Endothelial cell of umbilical vein (primary cell): ENCODE measurements at regions not wholly inside any gene's neighbourhood (a gene's known extent, or its start where the extent isn't known, plus 50 kb on each side); places are given as distances from the start of the nearest gene placed in this dataset.

Experiments
- BruUV-seq: library from RNA; stranded (reverse); fragments of 400-500 nt; replicated peaks from 2 replicates; lab custom pipeline; 2021; lab: Mats Ljungman, UMichigan
- CTCF ChIA-PET: fragments of 300-600, 350-600 bp; sonication (Branson Sonifier 250); formaldehyde crosslinking; loops from one replicate; lab custom pipeline; 2021; ENCODE audit warnings: antibody characterized with exemption, inconsistent platforms; lab: Charles Lee
- POLR2A ChIA-PET: fragments of 300-600, 350-600 bp; sonication (Branson Sonifier 250); formaldehyde crosslinking; loops from one replicate; lab custom pipeline; 2021; ENCODE audit warnings: antibody characterized with exemption, inconsistent platforms; lab: Charles Lee
- DNase-seq: peaks from one replicate; pipeline ENCODE4 v3.0.0-alpha.2; 2011; ENCODE audit warnings: low read depth, low spot score
- FAIRE-seq: peaks from 2 replicates; lab custom pipeline; 2011; peaks lifted over from hg19 to GRCh38; lab: Jason Lieb, UNC
- H2AFZ ChIP-seq: 2 replicates; pipeline ENCODE4 v1.6.0; 2012; ENCODE audit warnings: low read depth, low read length, control low read depth, inconsistent platforms
- H3K27ac ChIP-seq: 2 replicates; pipeline ENCODE4 v1.5.1; 2011; ENCODE audit warnings: low read depth, mild to moderate bottlenecking, control low read depth, low read length, moderate library complexity; ENCODE audit not compliant: insufficient read depth
- H3K27me3 ChIP-seq, 2 experiments: 2 replicates each; pipeline versions ENCODE4 v1.6.0 to v1.6.1; 2011; ENCODE audit warnings: low read length in 2 of 2, mixed read lengths in 1 of 2; ENCODE audit not compliant: control insufficient read depth in 2 of 2, insufficient read depth in 2 of 2
- H3K36me3 ChIP-seq, 2 experiments: 2 replicates in 1 of 2; 3 replicates in 1 of 2; pipeline ENCODE4 v1.5.1; 2011; ENCODE audit warnings: low read length in 2 of 2, mild to moderate bottlenecking in 1 of 2, moderate library complexity in 1 of 2; ENCODE audit not compliant: control insufficient read depth in 2 of 2, insufficient read depth in 2 of 2; ENCODE audit errors: extremely low read depth in 1 of 2
- H3K4me1 ChIP-seq: 3 replicates; pipeline ENCODE4 v1.5.1; 2011; ENCODE audit warnings: mild to moderate bottlenecking, low read length; ENCODE audit not compliant: control insufficient read depth, insufficient read depth; ENCODE audit errors: extremely low read depth
- H3K4me2 ChIP-seq: 2 replicates; pipeline ENCODE4 v1.6.1; 2011; ENCODE audit warnings: low read length, control low read depth, mixed read lengths; ENCODE audit not compliant: insufficient read depth
- H3K4me3 ChIP-seq, 3 experiments: fragments of 200-600 bp in 1 of 3; sonication (generic), shearing (Covaris generic) in 1 of 3; replicated peaks in 1 of 3; 2 replicates each; pipeline ENCODE4 v1.5.1; 2011 to 2016; ENCODE audit warnings: control low read depth in 3 of 3, low read length in 3 of 3, mild to moderate bottlenecking in 2 of 3, inconsistent platforms in 1 of 3, low read depth in 1 of 3, moderate library complexity in 1 of 3; ENCODE audit not compliant: insufficient read depth in 1 of 3
- H3K79me2 ChIP-seq: 2 replicates; pipeline ENCODE4 v1.6.0; 2012; ENCODE audit warnings: low read length, inconsistent platforms; ENCODE audit not compliant: control insufficient read depth, insufficient read depth
- H3K9ac ChIP-seq: replicated peaks from 2 replicates; pipeline ENCODE3; 2011; ENCODE audit warnings: low read length, control low read depth; ENCODE audit not compliant: insufficient read depth; ENCODE audit errors: extremely low read depth
- H3K9me1 ChIP-seq: replicated peaks from 3 replicates; pipeline ENCODE4 v1.6.0; 2011; ENCODE audit warnings: mild to moderate bottlenecking, low read length; ENCODE audit not compliant: control insufficient read depth, insufficient read depth; ENCODE audit errors: extremely low read depth
- H3K9me3 ChIP-seq: replicated peaks from 2 replicates; pipeline ENCODE4 v1.5.1; 2012; ENCODE audit warnings: low read length, inconsistent platforms; ENCODE audit not compliant: control insufficient read depth, insufficient read depth
- H4K20me1 ChIP-seq: replicated peaks from 2 replicates; pipeline ENCODE3; 2011; ENCODE audit warnings: mild to moderate bottlenecking, low read length; ENCODE audit not compliant: control insufficient read depth, insufficient read depth; ENCODE audit errors: extremely low read depth
- CTCF ChIP-seq, 2 donors: IDR thresholded peaks; 1 replicate in 1 of 2; 2 replicates in 1 of 2; pipeline ENCODE4 v1.5.1; 2011; ENCODE audit warnings: low read length in 2 of 2, mild to moderate bottlenecking in 2 of 2, moderate library complexity in 2 of 2, control low read depth in 1 of 2, inconsistent platforms in 1 of 2, low read depth in 1 of 2; ENCODE audit not compliant: insufficient read depth in 1 of 2; ENCODE audit errors: extremely low read depth in 1 of 2
- EZH2 ChIP-seq: IDR thresholded peaks from 2 replicates; pipeline ENCODE4 v1.6.1; 2012; ENCODE audit warnings: borderline replicate concordance, low read depth, mild to moderate bottlenecking, moderate library complexity, low read length, inconsistent platforms; ENCODE audit not compliant: severe bottlenecking
- FOS ChIP-seq: IDR thresholded peaks from 2 replicates; pipeline ENCODE4 v1.6.1; 2011; ENCODE audit warnings: mild to moderate bottlenecking, low read length, moderate library complexity, borderline replicate concordance; ENCODE audit not compliant: insufficient read depth
- GATA2 ChIP-seq: IDR thresholded peaks from 2 replicates; pipeline ENCODE4 v1.7.0; 2011; ENCODE audit warnings: low read depth, mild to moderate bottlenecking, moderate library complexity, mixed read lengths, low read length; ENCODE audit not compliant: insufficient read length, insufficient read depth
- JUN ChIP-seq: IDR thresholded peaks from 2 replicates; pipeline ENCODE4 v1.6.1; 2011; ENCODE audit warnings: borderline replicate concordance, low read depth; ENCODE audit not compliant: insufficient read length, insufficient read depth
- MAX ChIP-seq: IDR thresholded peaks from 2 replicates; pipeline ENCODE4 v1.6.1; 2011; ENCODE audit not compliant: insufficient read depth, insufficient read length
- MYC ChIP-seq: IDR thresholded peaks from one replicate; pipeline ENCODE4 v1.6.1; 2011; ENCODE audit warnings: mild to moderate bottlenecking, low read depth, low read length
- POLR2A ChIP-seq: IDR thresholded peaks from 2 replicates; pipeline ENCODE4 v1.6.1; 2012; ENCODE audit warnings: low read depth, mild to moderate bottlenecking, control low read depth, low read length
- POLR2AphosphoS5 ChIP-seq: IDR thresholded peaks from 2 replicates; pipeline ENCODE4 v1.6.1; 2012; ENCODE audit warnings: low read depth, mild to moderate bottlenecking, control low read depth, low read length, moderate library complexity; ENCODE audit not compliant: insufficient read depth
- dilution Hi-C: fragments of 300-500 bp; cut with MboI; formaldehyde crosslinking; loops from one replicate; pipeline ENCODE4 v1.15.0; 2019; ENCODE audit warnings: low sequenced_read_pairs; ENCODE audit not compliant: extremely low pct_ligation_motif_present
- intact Hi-C: fragments of 100-400 bp; cut with micrococcal nuclease; formaldehyde crosslinking; loops from one replicate; pipeline ENCODE4 v1.10.0; 2022

- no peak overlapping the region for H3K4me2 ChIP-seq
- DNase-seq, result peak; percentile 21
- FAIRE-seq, result no peak
- TF ChIP-seq MAX (no peak), GATA2 (no peak)
- intact Hi-C loops, result no loop called here
- no peaks in the 10 kb centered on the region for H3K9me3 ChIP-seq
- POLR2A ChIA-PET, result no interaction called here
- H4K20me1 ChIP-seq, result no peaks in the 10 kb centered on the region
- dilution Hi-C loops, result no loop called here
- H3K9me1 ChIP-seq, result no peaks in the 10 kb centered on the region
- H3K9ac ChIP-seq, result no peak overlapping the region
- H3K36me3 ChIP-seq, result no peaks in the 10 kb centered on the region
- H3K27ac ChIP-seq, result no peak overlapping the region
- peaks cover 72% of the 10 kb centered on the region for H3K4me1 ChIP-seq
- H3K27me3 ChIP-seq, result no peaks in the 10 kb centered on the region
- BruUV-seq, result no TSS peak
- H3K79me2 ChIP-seq, result no peaks in the 10 kb centered on the region
- H2AFZ ChIP-seq, result no peak overlapping the region
- CTCF ChIA-PET, result interaction anchor here (0.9 to 2.5 kb wide), 7 partner anchors 17 to 488 kb away, joined by 3 to 14 read pairs (median 4); no protein-coding TSS in a partner anchor
- H3K4me3 ChIP-seq, result no peak overlapping the region
These were observed 116.5 kb upstream of the COL21A1 start for GRCh38 chr6:56363796-56364430.

GRCh38 chr6:56361812-56362211 is 114.4 kb upstream of the COL21A1 start:
- H3K79me2 ChIP-seq, result no peaks in the 10 kb centered on the region
- dilution Hi-C loops, result no loop called here
- CTCF ChIA-PET, result interaction anchor here (1.0 to 2.8 kb wide), 10 partner anchors 9 to 953 kb away, joined by 3 to 47 read pairs (median 9); no protein-coding TSS in a partner anchor
- DNase-seq (peak; percentile 93), FAIRE-seq (peak; percentile 91)
- H3K27ac ChIP-seq, result peak overlapping the region; percentile 69
- H3K36me3 ChIP-seq, result no peaks in the 10 kb centered on the region
- intact Hi-C loops, result loop anchor here (1.0 kb wide), 1 partner anchor 8 kb away; no protein-coding TSS in a partner anchor
- no TSS peak for BruUV-seq
- H3K27me3 ChIP-seq, result no peaks in the 10 kb centered on the region
- H3K9me1 ChIP-seq, result no peaks in the 10 kb centered on the region
- peaks cover 53% of the 10 kb centered on the region for H3K4me1 ChIP-seq
- peak; percentile 49 for TF ChIP-seq POLR2A
- TF ChIP-seq MAX, result no peak
- no peak for TF ChIP-seq CTCF (IDR thresholded peaks at IDR 0.05; ENCODE audit: extremely low read depth in 1 of 2, insufficient read depth in 1 of 2, low read depth in 1 of 2, low read length in 2 of 2)
- TF ChIP-seq EZH2, result no peak
- TF ChIP-seq FOS, result peak; percentile 98
- TF ChIP-seq JUN, result peak; percentile 91
- TF ChIP-seq POLR2AphosphoS5, result peak; percentile 89
- TF ChIP-seq GATA2, result peak; percentile 89
- TF ChIP-seq MYC, result no peak
- no peaks in the 10 kb centered on the region for H4K20me1 ChIP-seq
- H3K4me2 ChIP-seq, result peak overlapping the region; percentile 45
- no peaks in the 10 kb centered on the region for H3K9me3 ChIP-seq
- peak overlapping the region; percentile 43 for H2AFZ ChIP-seq
- POLR2A ChIA-PET, result interaction anchor here (0.9 kb wide), 1 partner anchor 8 kb away, joined by 5 read pairs; no protein-coding TSS in a partner anchor
- H3K4me3 ChIP-seq, result no peak overlapping the region
- peak overlapping the region; percentile 25 for H3K9ac ChIP-seq
